Iris pigment epithelial cell (primary cell): ENCODE measurements at regions not wholly inside any gene's neighbourhood (a gene's known extent, or its start where the extent isn't known, plus 50 kb on each side); places are given as distances from the start of the nearest gene placed in this dataset.

Source experiments
- DNase-seq: peaks from one replicate; pipeline ENCODE4 v3.0.0-alpha.2; 2011; ENCODE audit warnings: low read depth

- no peak for DNase-seq
Measured at GRCh38 chrX:20620306-20620705, 353.6 kb upstream of the RPS6KA3 start.

- DNase-seq: no peak
Measured at GRCh38 chrX:20609916-20610415, 343.3 kb upstream of the RPS6KA3 start.

GRCh38 chrX:20606831-20607230 lies 340.1 kb upstream of the RPS6KA3 start:
- no peak for DNase-seq

- DNase-seq: no peak
Measured at GRCh38 chrX:20596856-20597255, 330.1 kb upstream of the RPS6KA3 start.

GRCh38 chrX:20595928-20596575 lies 329.3 kb upstream of the RPS6KA3 start:
- no peak for DNase-seq

DNA sequence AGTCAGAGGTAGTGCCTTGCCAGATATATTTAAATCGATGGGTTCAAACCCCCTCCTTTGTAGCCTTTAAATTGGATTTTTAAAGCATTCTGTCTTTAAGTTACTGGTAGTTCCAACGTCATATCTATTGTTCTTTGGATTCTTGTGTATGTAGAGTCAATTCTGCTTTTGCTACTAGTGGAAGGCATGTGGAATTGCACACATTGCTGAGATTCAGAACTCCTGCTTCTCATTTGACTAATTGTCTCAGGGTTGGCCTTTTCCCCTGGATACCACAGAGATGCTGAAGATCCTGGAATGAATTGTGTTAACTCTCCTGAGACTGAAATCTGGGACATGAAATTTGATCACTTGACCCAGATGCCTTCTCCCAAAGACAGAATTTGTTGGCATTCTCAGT lies 328.3 kb upstream of the RPS6KA3 start:
- no peak for DNase-seq

GRCh38 chrX:20593836-20594235 lies 327.1 kb upstream of the RPS6KA3 start:
- no peak for DNase-seq

DNA sequence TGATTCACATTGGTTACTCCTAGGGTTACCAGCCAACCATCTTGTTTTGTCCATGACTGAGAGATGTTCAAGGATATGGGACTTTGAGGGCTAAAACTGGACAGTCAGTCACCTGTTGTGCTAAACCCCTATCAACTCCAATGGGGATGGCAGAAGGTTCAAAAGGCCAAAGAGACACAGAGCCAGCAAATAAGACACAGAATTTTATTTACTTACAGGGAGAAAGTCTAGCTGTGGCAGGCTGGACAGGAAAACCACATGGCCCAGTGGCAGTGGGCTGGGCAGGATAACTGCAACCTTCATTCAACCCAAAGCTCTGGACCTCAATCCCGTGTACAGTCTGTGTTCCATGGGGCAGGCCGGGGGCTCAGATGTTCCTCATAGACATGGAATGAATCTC lies 326.7 kb upstream of the RPS6KA3 start:
- DNase-seq: no peak

DNA sequence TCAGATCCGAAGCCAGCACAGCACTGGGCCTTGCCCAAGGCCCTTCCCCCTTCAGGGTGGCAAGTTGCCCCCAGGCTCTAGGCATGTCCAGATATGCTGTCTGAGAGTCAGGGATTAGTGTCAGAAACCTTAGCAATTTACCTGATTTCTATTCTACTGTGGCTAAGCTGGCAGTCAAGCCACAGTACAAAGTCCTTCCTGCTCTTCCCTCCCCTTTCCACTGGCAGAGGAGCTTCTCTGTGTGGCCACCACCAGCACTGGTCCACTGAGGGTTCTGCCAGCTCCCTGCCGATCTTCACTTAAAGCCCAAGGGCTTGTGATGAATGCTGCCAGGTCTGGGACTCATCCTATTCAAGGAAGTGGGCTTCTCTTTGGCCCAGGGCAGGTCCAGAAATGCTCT lies 324.5 kb upstream of the RPS6KA3 start:
- no peak for DNase-seq

DNA sequence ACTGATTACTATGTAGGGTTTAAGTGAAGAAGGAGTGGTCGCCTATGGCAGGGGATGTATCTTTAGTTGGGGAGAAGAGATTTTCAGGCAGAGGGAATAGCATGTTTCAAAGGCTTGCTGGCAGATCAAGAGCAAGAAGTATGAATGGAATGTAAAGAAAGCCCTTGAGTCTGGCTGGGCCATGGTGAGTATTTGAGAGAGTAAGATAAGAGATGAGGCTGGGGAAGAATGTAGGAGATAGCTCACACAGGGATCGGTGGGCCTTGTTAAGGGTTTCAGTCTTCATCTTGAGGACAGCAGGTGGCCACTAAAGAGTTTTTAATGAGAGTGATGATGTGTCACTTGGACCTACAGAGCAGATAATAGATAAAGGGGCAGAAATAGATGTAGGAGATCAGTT lies 319.1 kb upstream of the RPS6KA3 start:
- DNase-seq: peak; percentile 1

DNA sequence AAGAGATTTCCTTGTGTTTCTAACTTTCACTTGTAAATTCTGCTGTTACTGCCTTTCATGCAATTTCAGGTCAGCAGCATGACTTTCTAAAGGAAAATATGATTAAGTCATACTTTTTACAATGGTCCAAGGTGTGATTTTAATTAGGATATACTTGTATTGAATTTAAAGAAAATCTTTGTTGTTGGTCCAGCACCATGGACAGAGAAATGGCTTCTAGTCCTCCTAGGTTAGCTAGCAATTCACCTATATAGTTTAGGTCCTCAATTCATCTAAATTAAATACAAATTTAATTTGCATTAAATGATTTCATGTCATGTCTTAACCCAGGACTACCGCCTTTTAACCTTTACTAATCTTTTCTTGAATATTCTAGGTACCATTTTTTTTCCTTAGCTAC lies 304.9 kb upstream of the RPS6KA3 start:
- DNase-seq: no peak

DNA sequence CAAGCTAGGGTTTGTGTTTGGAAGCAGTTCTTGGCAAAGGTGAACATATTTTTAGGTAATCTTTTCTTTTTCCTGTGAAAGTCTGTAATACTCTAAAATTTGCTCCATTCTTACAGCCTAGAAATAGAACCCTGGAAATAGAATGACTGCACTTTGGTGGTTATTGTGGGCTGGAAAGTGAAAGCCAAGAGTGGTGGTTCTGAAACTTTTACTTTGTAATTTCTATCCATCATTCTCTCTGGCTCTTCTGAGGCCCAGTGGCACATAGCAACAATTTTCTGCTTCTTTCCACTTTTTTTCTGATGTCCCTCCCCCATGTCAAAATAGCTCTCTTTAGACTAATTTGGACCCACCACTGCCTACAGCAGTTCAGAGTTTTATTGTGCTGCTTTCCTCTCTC lies 300.4 kb upstream of the RPS6KA3 start:
- no peak for DNase-seq

GRCh38 chrX:20547611-20548051 lies 280.9 kb upstream of the RPS6KA3 start:
- peak; percentile 74 for DNase-seq

DNA sequence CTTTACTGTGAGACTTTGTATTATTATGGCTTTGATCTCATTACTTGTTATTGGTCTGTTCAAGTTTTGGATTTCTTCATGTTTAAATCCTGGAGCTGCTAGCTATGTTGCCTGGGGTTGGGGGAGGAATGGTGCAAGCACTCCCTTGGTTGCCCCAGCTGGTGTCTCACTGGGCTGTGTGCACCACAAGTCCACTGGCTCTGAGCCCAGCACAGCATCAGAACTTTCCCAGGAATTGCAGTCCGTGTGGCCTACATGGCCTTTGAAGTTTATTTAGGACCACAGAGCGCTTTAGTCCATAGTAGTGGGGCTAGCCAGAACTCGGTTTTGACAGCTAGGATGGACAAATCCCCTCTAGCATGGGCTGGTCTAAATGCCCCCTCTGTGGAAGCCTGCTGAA lies 278.8 kb upstream of the RPS6KA3 start:
- DNase-seq: peak; percentile 17

GRCh38 chrX:20542072-20542471 lies 275.4 kb upstream of the RPS6KA3 start:
- DNase-seq: no peak

GRCh38 chrX:20538974-20539373 lies 272.3 kb upstream of the RPS6KA3 start:
- DNase-seq: no peak

DNA sequence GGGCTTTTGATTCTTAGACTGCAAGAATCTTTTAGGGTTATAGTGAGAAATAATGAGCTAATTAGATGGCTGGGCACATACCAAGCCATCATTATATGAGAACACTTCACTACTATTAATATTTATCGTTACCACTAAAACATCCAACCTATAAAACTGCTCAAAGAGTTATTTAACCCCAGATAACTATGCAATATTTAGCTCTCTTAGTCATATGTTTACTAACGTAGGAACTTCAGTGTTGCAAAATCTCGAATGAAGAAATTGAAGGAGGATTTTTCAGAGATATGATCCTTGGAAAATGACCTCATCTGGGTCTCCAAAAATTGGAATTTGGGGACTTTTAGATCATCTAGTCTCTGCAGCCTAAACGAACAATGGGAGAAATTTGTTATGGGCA lies 265.0 kb upstream of the RPS6KA3 start:
- no peak for DNase-seq

GRCh38 chrX:20530406-20530921 lies 263.8 kb upstream of the RPS6KA3 start:
- peak; percentile 61 for DNase-seq

DNA sequence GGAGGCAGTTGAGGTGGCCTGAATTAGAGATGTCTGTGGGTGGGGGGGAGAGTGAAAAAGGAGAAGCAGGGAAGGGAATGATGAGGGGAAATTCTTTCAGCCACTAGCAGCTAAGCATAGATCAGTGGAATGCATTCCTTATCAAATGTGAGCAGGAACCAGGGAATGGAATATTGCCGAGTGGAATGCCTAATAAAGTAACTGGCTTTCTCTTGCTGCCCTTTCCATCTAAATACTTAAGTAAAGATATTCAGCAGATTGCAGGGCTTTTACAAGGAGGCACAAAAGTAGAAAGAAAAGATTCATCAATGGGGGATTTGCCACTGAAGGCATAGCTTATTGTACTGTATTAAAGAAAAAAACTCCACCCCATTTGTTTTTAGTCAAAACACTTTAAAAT lies 263.0 kb upstream of the RPS6KA3 start:
- DNase-seq: no peak

DNA sequence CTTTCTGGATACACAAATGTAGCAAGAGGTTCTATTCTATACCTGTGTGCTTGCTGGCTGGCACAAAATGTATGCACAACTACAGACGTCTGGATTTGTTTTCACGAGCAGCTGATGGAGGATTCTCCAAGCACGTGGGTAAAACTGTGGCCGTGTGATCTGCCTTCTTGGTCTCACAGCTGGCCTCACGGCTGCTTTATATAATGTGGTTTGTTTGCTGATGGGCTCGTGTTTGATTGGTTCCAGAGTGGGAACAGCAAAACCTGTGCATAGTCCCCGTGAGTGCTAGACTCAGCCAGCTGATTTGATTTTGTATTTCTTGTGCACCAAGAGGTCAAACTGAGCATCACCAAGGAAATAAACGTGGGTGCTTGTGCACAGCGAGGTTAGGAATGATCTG lies 262.6 kb upstream of the RPS6KA3 start:
- DNase-seq: no peak

GRCh38 chrX:20527558-20528011 lies 260.9 kb upstream of the RPS6KA3 start:
- DNase-seq: no peak

DNA sequence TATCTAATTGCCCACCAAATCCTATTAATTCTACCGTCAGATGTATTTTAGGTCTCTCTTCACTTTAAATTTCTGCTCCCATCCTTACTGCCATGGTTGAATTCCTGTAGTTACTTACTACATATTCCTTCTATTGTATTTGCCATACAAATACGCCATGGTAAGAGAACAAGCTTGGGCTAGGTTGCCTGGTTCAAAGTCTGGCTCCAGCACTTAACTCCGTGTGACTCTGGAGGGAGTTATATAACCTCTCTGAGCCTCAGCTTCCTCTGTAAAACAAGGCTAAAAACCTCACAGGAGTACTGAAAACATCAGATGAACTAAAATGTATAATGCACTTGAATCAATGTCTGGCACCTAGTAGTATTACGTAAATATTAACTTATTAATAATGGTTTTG lies 260.3 kb upstream of the RPS6KA3 start:
- DNase-seq: no peak

- no peak for DNase-seq
Measured at GRCh38 chrX:20523626-20524312, 257.1 kb upstream of the RPS6KA3 start.
